ENCODE measurements at regions not wholly inside any gene's neighbourhood (a gene's known extent, or its start where the extent isn't known, plus 50 kb on each side); places are given as distances from the start of the nearest gene placed in this dataset.

GRCh38 chr2:67760995-67761394 lies 301.8 kb downstream of the C1D start:
- no peak overlapping the region for H3K4me3 ChIP-seq (replicated peaks in 1 of 3; ENCODE audit: insufficient read depth in 1 of 3, low read depth in 2 of 3, low read length in 3 of 3)
- no peaks in the 10 kb centered on the region for H3K27me3 ChIP-seq (ENCODE audit: control insufficient read depth in 1 of 2, insufficient read depth in 2 of 2, low read length in 2 of 2)
- H3K4me1 ChIP-seq (ENCODE audit: insufficient read depth, low read length) = no peaks in the 10 kb centered on the region
- no peak overlapping the region for H3K27ac ChIP-seq (ENCODE audit: extremely low read length, insufficient read depth, low read length)
- no peak for FAIRE-seq
- intact Hi-C loops (cut with micrococcal nuclease; ENCODE audit: unreplicated experiment) = no loop called here
- TF ChIP-seq ZNF597 (CRISPR knock-in tag; IDR thresholded peaks at IDR 0.05) (no peak), MYNN (CRISPR knock-in tag; IDR thresholded peaks at IDR 0.05; ENCODE audit: low read depth) (no peak), NCOA2 (CRISPR knock-in tag; IDR thresholded peaks at IDR 0.05) (no peak), RBFOX2 (IDR thresholded peaks at IDR 0.05; ENCODE audit: low read depth, low read length) (no peak), POLR2AphosphoS5 (IDR thresholded peaks at IDR 0.05; ENCODE audit: low read depth, low read length) (no peak), FIP1L1 (IDR thresholded peaks at IDR 0.05; ENCODE audit: borderline replicate concordance, insufficient read depth, low read depth, low read length) (no peak), ZFP36 (IDR thresholded peaks at IDR 0.05; ENCODE audit: borderline replicate concordance, low read depth, low read length, partially characterized antibody) (no peak), ZNF709 (CRISPR knock-in tag; IDR thresholded peaks at IDR 0.05) (no peak), NFIB (CRISPR knock-in tag; IDR thresholded peaks at IDR 0.05; ENCODE audit: borderline replicate concordance) (no peak), SIN3A (IDR thresholded peaks at IDR 0.05; ENCODE audit: borderline replicate concordance, low read depth, low read length) (no peak), ZFP82 (CRISPR knock-in tag; IDR thresholded peaks at IDR 0.05; ENCODE audit: borderline replicate concordance) (no peak), ZNF891 (CRISPR knock-in tag; IDR thresholded peaks at IDR 0.05) (no peak), HOXD1 (CRISPR knock-in tag; IDR thresholded peaks at IDR 0.05) (no peak), ZNF30 (CRISPR knock-in tag; IDR thresholded peaks at IDR 0.05) (no peak), JUN (CRISPR knock-in tag; IDR thresholded peaks at IDR 0.05) (no peak), ZNF816 (CRISPR knock-in tag; IDR thresholded peaks at IDR 0.05; ENCODE audit: borderline replicate concordance) (no peak)
- DNase-seq (ENCODE audit: low spot score) = no peak
- CTCF ChIA-PET (ENCODE audit: low intra/inter-chr PET ratio, low total read pairs) = no interaction called here
- no peak overlapping the region for H2AFZ ChIP-seq (ENCODE audit: low read length)
- ATAC-seq = no peak
- H3K79me2 ChIP-seq (ENCODE audit: insufficient read depth, low read length) = no peaks in the 10 kb centered on the region
- H4K20me1 ChIP-seq (ENCODE audit: insufficient read depth, low read length) = no peaks in the 10 kb centered on the region
- in situ Hi-C loops (cut with HindIII; ENCODE audit: extremely low pct_ligation_motif_present, low pct_unique_long_range_greater_than_20kb) = no loop called here
- POLR2A ChIA-PET = no interaction called here
- no peaks in the 10 kb centered on the region for H3K36me3 ChIP-seq (replicated peaks in 1 of 2; ENCODE audit: control insufficient read depth in 1 of 2, insufficient read depth in 2 of 2, low read length in 2 of 2)
- H3K4me2 ChIP-seq (ENCODE audit: low read depth, low read length) = no peak overlapping the region
- no TSS peak for BruUV-seq (replicated peaks)
- WGBS (ENCODE audit: low lambda C conversion rate) = 5% methylated on average over 3 of the region's 3 CpGs
- H3K9me3 ChIP-seq (ENCODE audit: low read length) = no peaks in the 10 kb centered on the region; the same call in 1 of the 2 replicates
- no peak overlapping the region for H3K9ac ChIP-seq (ENCODE audit: insufficient read depth, low read depth, low read length)
